HG03060 (cell line): ENCODE measurements at regions not wholly inside any gene's neighbourhood (a gene's known extent, or its start where the extent isn't known, plus 50 kb on each side); places are given as distances from the start of the nearest gene placed in this dataset.
A peak's percentile ranks its signal among the peaks of the same experiment; 100 is the strongest.

Experiments used
- ATAC-seq: cut with Tn5 transposase; IDR thresholded peaks from one replicate; pipeline ENCODE4 v1.9.1; 2021; ENCODE audit warnings: low read depth, moderate number of reproducible peaks; ENCODE audit not compliant: unreplicated experiment

DNA sequence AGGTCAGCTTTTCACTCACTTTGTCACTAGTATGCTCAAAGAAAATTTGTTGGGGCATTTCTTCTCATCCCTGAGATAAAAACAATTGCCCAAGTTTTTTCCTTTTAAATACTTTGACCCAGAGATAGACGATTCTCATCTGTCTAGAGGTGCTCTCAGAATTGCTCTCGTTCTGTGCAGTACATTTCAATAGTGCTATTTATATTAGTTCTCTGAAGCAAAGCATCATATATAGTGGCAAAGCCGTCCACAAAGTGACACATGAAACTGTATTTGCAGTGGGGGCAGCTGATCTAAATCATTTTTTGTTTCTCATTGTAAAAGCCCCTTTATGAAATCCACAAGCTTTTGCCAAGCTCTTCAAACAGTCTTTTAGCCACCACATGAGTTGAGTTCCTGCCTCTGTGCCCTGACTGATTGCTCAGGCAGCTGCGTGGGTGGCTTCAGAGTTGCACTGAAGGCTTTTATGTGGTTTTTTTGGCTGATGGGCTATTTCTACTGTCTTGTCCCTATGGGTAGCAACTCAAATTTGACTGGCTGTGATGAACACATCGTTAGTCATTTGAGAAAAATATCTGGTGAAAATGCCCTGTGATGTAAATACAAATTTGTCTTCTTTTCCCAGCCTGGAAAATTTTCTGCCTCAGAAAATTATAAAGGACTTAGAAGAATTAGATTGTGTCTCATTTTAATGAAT, 119.1 kb upstream of the OTUD4 start:
- peak; percentile 98 for ATAC-seq

DNA sequence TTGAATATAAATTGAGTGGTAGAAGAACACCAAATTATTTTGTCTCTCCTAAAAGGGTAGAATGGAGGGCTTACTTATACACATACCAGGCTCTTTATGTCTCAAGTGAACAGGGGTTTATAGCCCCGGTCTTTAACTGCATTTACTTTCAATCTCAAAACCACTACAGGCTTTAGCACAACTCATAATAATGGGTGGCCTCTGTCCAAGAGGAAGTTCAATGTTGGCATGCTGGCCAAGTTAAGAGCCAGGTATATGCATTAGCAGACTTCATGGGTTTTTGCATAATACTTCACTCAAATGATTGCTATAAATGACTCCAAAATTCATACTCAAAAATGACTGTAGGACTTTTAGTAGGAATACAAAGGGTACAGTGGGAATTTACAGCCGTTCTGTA, 118.5 kb upstream of the OTUD4 start:
- ATAC-seq: no peak

DNA sequence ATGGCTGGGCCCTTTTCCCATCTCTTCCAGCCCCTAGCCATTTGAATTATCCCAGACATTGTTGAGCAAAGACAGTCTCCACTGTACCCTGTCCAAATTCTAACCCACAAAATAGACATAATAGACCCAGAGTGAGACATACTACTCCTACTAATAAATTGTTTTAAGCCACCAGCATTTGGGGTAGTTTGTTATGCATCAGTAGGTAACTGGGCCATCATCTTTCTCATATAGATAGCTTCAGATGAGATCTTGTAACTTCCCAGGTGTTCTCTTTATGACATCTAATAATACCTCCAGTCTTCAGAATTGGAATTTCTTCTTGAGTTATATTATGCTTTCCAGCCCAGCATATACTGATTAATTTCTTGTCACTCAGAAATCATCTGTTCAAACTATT, 117.2 kb upstream of the OTUD4 start:
- no peak for ATAC-seq

GRCh38 chr4:145295547-145295946, 115.2 kb upstream of the OTUD4 start:
- no peak for ATAC-seq

GRCh38 chr4:145295122-145295521, 114.7 kb upstream of the OTUD4 start:
- ATAC-seq: no peak

DNA sequence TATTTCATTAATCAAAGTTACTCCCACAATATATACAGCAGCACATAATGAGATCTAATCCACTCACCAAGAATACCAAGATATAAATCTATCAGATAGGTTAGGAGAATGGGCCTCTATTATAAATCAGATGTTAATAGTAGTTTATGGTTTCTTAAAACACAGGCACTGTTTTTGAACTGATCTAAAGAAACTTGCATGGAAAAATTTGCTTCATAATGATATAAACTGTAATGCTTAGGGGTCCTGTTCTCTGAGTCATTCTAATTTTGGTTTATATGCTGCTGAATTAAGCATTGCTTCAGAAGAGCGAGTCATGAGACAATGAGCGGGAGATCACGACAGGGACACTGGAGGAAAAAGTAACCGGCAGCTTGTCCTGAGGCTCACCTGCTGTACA, 113.3 kb upstream of the OTUD4 start:
- no peak for ATAC-seq

- no peak for ATAC-seq
Observed at GRCh38 chr4:145290955-145291354, 110.6 kb upstream of the OTUD4 start.

DNA sequence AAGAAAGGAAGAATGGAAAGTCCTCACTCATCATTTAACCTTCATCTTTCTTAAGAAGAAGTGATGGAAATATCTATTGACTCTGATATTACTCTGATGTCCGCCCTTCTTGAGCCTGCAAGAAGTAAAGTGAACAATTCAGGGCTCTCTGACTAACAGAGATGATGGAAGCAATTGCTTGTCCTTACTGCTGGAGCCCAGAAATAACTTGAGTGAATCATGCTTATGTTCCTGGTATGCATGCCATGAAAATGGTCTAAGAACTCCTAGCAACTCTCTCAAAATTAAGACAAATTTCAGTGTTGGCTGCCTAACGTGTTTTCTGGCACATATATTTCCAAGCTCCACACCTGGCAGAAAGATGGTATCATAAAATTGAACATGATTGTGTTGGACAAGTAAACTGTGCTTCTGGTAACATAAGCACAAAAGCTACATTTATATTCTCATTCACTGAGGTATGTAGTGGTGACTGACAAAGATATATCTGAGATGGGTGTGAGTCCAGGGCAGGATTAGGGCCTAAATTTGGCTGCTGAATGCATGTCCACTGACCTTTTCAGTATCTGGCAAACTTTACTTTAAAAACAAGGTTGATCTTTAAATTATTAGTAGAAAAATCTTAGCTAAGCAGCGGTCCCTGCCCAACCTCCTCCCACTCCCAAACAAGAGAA, 109.2 kb upstream of the OTUD4 start:
- no peak for ATAC-seq

DNA sequence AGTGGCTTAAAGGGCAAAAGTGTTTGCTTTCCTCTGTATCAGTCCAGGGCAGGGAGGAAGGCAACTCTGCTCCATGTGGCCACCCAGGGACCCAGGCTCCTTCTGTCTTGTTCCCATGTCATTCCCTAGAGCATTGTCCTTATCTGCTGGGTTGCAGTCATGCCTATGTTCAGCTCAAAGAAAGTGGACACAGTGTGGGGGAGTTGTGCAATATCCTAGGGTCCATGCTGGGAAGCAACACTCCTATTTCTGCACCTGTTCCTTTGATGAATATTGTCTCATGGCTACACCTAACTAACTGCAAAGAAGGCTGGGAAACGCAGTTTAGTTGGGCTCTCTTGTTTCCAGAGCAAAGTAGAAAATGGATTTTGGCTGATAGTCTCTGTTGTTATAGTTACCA, 107.0 kb upstream of the OTUD4 start:
- ATAC-seq: no peak

DNA sequence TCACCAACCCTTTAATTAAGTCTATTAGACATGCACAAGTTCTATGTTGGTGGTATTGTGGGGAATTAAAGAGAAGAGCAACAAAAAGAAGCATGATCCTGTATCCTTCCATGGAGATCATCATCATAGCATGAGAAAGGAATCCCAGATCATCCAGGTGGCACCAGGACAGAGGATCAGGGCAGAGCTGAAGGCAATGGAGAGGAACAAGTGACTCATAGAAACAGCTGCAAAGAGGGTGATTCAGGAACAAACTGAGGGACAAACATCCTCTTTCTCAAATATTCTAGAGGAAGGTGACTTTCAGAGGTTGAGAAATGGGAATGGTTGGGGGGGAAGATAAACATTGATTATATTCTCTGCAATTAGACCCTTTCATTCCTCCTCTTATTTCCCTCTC, 105.5 kb upstream of the OTUD4 start:
- no peak for ATAC-seq

- no peak for ATAC-seq
Observed at GRCh38 chr4:145283909-145284308, 103.5 kb upstream of the OTUD4 start.

DNA sequence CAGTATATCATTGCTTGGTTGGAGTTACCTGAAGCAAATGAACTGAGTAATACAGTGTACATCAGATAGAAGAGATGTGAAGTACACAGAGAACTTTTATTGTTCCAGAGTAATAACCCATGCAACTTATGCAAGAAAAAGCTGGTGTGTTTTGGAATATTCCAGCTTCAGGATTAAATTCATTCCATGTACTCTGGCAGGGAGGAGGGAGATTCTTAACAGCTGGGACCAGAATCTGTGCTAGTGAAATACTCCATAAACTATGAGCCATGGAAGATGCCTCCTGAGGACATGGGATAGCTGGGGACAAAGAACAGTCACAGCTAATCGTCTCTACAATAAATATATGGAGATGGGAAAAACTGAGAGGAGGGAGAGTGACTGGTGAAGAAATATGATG, 101.6 kb upstream of the OTUD4 start:
- no peak for ATAC-seq

DNA sequence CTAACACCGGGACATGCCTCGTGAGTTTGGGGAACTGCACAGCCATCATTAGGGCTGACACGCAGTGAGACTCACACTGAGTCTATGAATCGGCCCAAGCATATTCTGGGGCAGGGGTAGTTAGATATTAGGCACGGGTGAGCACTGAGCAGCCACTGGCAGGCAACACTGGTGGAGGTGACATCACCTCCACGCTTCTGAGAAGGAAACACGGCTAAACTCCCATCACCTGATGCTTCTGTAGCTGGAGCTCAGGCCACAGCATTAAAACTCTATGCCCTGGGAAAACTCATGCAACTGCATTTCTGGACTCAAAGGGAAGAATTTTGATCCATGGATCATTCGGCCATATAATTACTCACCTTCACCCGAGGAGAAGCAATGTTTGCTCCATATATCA, 100.8 kb upstream of the OTUD4 start:
- ATAC-seq: no peak

- ATAC-seq: no peak
Observed at GRCh38 chr4:145280541-145280940, 100.2 kb upstream of the OTUD4 start.

DNA sequence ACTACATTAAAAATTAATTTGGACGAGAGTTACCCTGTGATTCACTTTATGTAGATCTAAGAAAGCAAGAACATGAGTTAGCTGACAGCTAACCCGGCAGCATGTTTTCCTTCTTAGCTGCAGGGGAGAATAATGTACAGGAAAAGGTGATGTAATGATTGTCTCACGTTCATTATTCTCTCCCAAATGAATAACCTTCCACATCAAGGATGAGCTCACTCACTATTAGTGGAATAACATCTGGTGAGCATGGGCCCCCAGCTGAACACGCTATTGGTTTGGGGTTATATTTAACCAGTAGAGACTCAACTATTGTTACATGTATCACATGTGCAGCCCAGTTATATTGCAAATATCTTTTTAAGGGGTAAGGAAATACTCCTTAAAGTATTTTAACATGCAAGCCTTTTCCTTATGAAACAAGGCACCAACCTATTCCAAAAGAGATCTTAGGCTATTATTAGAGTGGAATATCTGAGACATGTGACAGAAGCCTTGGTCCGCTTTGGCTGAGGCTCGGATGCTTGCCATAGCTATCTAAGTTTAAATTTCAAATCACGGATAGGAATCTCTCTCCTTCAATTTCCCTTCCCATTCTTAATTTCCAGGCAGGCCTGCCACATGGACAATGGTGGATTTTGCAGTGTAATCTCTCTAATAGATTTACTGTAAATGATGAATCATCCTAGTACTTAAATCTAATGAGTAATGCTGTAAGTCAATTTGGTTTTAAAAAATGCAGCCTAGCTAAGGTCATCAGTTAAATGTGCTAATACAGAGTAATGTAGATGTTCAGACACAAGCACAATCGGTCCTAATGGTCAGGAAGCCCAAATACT, 99.0 kb upstream of the OTUD4 start:
- no peak for ATAC-seq

DNA sequence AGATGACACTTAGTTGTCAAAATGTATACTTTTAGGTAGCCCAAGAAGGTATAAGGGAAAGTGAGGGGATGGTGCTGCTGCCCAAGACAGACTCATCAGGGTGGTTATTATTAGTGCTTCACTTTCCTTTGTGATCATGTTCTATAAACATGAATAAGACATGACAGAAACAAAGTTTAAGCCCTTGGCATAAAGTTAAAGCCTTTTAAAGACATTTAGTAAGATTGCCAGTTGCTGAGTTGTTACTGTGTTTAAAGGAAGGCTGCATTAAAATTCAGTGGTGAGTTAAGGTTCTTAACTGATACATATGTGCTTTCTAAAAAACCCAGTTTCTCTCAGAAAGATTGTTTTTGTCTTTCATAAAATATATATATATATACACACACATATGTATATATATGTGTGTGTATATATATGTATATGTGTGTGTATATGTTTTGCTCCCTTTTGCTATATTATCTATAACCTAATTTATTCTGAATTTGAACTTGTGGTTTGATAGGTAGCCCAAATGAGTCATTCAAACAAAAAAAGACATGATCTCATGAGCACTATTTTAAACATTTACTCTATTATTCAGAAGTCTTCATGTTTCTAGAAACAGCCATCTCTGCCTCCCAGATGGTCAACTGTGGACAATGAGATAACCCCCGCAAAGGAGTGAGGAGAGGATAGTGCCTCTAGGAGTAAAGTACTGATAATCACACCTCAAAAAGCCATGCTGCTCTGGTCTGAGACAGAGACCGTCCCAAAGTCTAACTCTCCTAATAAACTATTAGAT, 98.1 kb upstream of the OTUD4 start:
- ATAC-seq: no peak

DNA sequence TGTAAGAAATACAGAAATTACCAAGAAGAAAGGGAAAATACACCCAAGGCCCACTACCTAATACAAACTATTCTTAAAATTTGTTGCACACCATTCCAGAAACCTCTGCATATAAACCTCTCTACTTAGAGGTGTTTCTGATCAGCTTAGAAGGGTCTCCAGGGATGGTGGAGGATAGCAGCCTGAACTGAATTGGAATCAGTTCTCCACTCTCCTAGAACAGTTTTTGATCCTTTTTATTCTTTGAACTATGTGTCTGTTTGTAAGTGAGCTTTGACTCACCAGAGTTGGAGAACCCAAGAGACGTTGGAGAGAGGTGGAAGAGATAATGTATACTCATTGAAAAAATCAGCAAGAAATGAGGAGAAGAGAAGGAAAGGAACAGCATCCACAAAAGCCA, 96.6 kb upstream of the OTUD4 start:
- ATAC-seq: no peak

- no peak for ATAC-seq
Observed at GRCh38 chr4:145276050-145276449, 95.7 kb upstream of the OTUD4 start.

DNA sequence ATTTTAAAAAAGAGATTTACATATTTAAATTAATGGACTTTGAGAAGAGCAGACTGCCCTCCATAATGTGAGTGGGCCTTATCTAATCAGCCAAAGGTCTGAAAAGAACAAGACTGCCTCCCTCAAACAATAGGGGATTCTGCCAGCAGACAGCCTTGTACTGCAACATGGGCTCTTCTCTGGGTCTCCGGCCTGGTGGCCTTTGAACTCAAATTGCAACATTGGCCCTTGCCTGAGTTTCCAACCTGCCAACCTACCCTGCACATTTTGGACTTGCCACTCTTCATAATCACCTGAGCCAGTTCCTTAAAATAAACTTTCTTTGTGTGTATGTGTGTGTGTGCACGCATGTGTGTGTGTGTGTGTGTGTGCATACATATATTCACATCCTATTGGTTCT, 90.8 kb upstream of the OTUD4 start:
- ATAC-seq: no peak

- ATAC-seq: no peak
Observed at GRCh38 chr4:145266881-145267280, 86.5 kb upstream of the OTUD4 start.

DNA sequence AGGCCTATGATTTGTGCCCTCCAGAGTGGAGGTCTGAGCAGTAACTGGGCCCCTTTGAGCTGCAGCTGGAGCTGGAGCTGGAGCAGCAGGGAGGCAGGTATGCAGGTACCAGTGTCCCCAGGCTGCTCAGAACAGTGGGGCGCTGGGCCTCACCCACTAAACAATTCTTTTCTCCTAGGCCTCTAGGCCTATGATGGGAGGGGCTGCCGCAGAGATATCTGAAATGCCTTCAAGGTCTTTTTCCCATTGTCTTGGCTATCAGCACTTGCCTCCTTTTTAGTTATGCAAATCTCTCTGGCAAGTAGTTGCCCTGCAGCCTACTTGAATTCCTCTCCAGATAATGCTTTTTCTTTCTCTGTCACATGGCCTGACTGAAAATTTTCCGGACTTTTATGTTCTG, 79.7 kb upstream of the OTUD4 start:
- no peak for ATAC-seq
